Body of pancreas (tissue), 4 donors: ENCODE measurements at regions not wholly inside any gene's neighbourhood (a gene's known extent, or its start where the extent isn't known, plus 50 kb on each side); places are given as distances from the start of the nearest gene placed in this dataset.

Experiments used
- CTCF ChIP-seq, 7 experiments: fragments of 450-650 bp in 4 of 7; fragments of 200-600 bp in 3 of 7; sonication (generic) in 3 of 7; IDR thresholded peaks; one replicate each; pipeline ENCODE4 v1.5.1; 2016 to 2019; ENCODE audit warnings: antibody characterized with exemption in 7 of 7
- POLR2A ChIP-seq, 3 donors: fragments of 450-650 bp; IDR thresholded peaks; one replicate each; pipeline ENCODE4 v1.6.1; 2016; ENCODE audit warnings: antibody characterized with exemption in 3 of 3, mild to moderate bottlenecking in 2 of 3

GRCh38 chr3:72258361-72259141 lies 473.6 kb upstream of the PROK2 start:
- TF ChIP-seq CTCF (IDR thresholded peaks at IDR 0.05) (no peak), POLR2A (IDR thresholded peaks at IDR 0.05) (no peak)
